Activated CD8-positive, alpha-beta memory T cell treated with anti-CD3 and anti-CD28 coated beads for 48 hours (primary cell): ENCODE measurements at regions not wholly inside any gene's neighbourhood (a gene's known extent, or its start where the extent isn't known, plus 50 kb on each side); places are given as distances from the start of the nearest gene placed in this dataset.

Experiments
- DNase-seq, 3 experiments: peaks; one replicate each; pipeline ENCODE4 v3.0.0-alpha.2; 2020; ENCODE audit warnings: low read depth in 2 of 3, low spot score in 2 of 3

GRCh38 chr11:8823174-8823742 lies 87.7 kb upstream of the AKIP1 start:
- DNase-seq, result no peak

DNA sequence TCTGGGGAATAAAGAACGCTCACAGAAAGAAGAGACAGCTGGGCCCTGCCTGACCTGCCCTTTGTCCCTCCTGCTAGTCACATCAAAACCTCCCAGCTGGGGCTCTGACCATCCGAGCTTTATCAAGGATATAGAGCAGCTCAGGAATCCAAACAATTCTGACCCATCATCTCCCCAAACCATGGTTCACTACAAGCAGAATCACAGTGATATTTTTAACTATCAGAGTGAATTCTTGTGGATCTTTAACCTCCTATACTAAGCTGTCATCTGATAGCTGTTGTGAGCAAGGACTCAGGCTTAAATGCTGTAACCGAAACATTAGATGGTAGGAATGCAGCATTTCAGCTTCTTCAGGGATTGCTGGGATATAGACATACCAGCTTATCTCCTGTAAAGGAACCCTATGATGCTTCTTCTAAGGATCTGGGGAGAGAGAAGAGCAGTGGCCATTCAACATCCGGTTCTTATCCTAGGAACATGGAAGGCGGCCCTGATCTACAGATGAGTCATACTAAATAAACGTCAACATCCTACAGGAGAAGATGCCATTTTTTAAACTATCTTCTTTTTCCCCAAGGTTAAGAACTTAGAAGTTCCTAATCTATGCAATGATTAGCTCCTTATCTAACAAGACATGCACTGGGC lies 84.7 kb upstream of the AKIP1 start:
- DNase-seq, result no peak

GRCh38 chr11:8826901-8827560 lies 84.0 kb upstream of the AKIP1 start:
- no peak for DNase-seq

DNA sequence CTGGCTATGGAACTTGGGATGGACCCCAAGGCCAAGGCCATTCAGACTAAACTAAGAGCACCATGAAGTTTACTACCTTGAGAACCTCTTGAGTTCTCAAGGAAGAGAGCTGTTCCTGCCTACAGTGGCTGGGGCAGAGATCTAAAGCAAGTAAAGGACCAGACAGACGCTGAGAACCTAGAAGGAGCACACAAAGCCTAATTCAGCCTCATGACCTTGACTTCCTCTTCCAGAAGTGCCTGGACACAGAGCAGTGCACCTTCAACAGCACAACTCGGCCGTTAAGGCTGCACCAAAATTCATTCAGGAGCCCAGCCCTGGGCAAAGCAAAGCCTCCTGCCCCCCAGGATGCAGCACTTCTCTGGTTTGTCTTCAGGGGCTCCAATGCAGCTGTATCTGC lies 82.9 kb upstream of the AKIP1 start:
- DNase-seq, result no peak

DNA sequence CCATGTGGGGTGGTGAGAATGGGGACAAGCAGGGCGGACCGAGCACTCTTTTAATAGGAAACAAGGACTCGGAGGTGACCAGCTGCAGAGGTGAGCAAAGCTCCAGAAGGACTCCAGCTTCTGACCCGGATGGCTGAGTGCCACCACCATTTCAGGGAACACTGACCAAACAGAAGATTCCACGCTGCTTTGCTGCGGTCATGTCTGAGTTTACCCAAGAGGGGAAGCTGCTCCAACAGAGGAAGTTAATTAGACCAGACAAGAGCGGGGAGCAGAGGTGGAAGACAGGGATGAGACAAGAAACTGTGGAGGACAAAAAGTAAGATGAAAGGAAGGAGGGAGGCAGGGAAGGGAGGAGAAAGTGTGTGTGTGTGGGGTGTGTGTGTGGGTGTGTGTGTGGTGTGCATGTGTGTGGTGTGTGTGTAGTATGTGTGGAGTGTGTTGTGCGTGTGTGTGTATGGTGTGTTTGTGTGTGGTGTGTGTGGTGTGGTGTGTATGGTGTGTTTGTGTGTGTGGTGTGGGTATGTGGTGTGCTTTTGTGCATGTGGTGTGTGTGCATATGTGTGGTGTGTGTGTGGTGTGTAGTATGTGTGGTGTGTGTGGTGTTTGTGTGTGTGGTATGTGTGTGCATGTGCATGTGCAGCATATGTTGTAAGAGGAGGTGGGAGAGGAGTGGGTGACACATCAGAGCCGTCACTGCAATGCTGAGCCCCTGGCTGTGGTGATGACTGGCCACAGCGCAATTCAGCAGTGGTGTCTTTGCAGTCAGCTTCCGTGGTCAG lies 82.2 kb upstream of the AKIP1 start:
- DNase-seq, result no peak

- no peak for DNase-seq
Observed at GRCh38 chr11:8829556-8829955, 81.4 kb upstream of the AKIP1 start.

- DNase-seq, result no peak
Observed at GRCh38 chr11:8830641-8831040, 80.3 kb upstream of the AKIP1 start.

- no peak for DNase-seq
Observed at GRCh38 chr11:8831861-8832260, 79.1 kb upstream of the AKIP1 start.

GRCh38 chr11:8832571-8833260 lies 78.3 kb upstream of the AKIP1 start:
- DNase-seq, result no peak

DNA sequence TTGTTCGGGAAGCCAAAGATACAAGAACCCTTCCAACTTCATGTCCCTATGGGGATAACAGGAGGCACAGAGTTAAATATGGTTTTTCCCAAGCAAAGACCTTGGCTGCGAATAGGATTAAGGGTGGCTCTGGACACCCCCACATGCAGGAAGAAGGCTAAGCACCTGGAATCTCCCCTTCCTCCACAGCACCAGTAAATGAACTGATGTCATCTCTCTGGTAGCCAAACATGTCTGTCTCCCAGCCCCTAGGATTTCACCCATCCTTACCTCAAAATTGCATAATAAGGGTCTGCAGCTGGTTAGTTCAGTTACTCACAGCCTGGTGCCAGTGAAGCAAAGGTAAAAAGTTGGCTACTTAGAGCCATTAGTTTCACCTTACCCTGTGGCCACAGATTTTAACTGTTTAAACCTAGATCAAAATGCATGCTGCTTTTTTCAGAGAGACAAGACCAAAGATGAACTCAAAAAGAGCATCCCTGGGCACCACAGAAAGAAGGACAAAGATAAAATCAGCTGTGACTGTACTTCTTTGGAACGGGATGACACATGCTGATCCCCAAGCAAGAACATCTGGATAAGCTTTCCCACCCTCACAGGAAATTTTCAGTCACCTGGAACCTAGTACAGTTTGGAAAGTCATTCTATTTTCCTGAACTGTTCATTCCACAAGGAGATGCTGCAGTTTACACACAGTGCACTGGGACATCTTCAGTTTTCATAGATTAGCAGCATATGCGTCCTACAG lies 77.2 kb upstream of the AKIP1 start:
- DNase-seq, result no peak

- no peak for DNase-seq
Observed at GRCh38 chr11:8834379-8834778, 76.6 kb upstream of the AKIP1 start.

GRCh38 chr11:8838248-8838647 lies 72.7 kb upstream of the AKIP1 start:
- no peak for DNase-seq

DNA sequence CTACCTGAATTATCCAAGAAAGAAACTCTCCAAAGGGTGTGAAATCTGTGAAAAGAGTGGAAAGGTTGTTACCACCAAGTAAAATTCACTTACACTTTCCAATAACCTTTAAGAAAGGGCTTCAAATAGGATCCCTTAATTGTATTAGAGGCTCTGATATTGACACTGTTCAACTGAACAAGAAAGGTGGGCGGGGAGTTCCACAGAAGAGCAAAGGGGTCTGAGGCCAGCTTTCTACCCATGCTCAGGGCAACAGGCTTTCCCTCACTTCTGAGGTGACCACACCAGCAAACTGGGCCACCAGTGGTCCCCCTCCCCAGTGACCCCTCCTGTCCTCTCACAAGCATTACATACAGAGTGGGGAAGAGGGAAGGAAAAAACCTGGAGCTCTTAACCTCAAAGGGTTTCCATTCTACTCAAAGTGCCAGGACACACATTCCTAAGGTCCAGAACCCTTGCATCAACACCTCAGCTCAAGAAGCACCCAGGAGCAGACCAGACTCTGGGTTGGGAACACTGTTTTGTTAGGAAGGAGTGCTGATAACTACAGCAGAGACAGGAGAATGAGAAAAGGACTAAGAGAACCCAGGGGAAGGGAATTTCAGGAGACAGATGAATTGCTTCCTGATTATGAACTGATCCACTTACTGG lies 71.6 kb upstream of the AKIP1 start:
- no peak for DNase-seq

GRCh38 chr11:8839957-8840945 lies 70.7 kb upstream of the AKIP1 start:
- DNase-seq, result no peak

DNA sequence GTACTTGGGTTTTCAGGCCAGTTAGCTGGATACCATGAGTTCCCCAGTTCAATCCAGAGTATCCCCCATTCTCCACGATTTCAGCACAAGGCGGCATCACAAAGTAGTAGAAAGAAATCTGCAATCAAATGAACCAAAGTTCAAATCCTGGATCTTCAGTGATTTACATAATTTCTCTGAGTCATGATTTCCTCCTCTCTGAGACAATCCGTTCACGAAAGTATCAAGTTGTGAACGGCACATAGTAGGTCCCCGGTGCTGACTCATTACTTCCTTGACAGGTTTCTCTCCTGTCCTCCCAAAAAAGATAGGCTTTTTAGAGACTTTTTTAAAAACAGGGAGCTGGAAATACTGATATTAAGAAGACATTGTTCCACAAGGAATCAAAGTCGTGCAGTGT lies 69.1 kb upstream of the AKIP1 start:
- no peak for DNase-seq

GRCh38 chr11:8858808-8859207 lies 52.2 kb upstream of the AKIP1 start:
- no peak for DNase-seq
